Ovary (tissue), 7 donors: ENCODE measurements at regions not wholly inside any gene's neighbourhood (a gene's known extent, or its start where the extent isn't known, plus 50 kb on each side); places are given as distances from the start of the nearest gene placed in this dataset.

Source experiments
- DNase-seq, 5 donors: peaks; one replicate each; pipeline ENCODE4 v3.0.0-alpha.2; 2019 to 2020
- H3K27ac ChIP-seq, 2 donors: fragments of 200-600 bp; one replicate each; pipeline versions ENCODE4 v1.5.1 to v1.8.0; 2019 to 2022
- H3K27me3 ChIP-seq: fragments of 200-600 bp; one replicate; pipeline ENCODE4 v1.8.0; 2022
- H3K36me3 ChIP-seq: fragments of 200-600 bp; sonication (generic); one replicate; pipeline ENCODE4 v1.5.1; 2019
- H3K4me1 ChIP-seq: one replicate; pipeline ENCODE4 v1.8.1; 2013; ENCODE audit warnings: mild to moderate bottlenecking, moderate library complexity; ENCODE audit not compliant: insufficient read depth
- H3K4me3 ChIP-seq: fragments of 200-600 bp; sonication (generic); one replicate; pipeline ENCODE4 v1.5.1; 2017
- H3K9me3 ChIP-seq, 2 donors: fragments of 200-600 bp in 1 of 2; sonication (generic) in 1 of 2; one replicate each; pipeline versions ENCODE4 v1.5.1 to v1.8.1; 2013 to 2019; ENCODE audit warnings: mild to moderate bottlenecking in 1 of 2, moderate library complexity in 1 of 2
- CTCF ChIP-seq, 3 donors: fragments of 450-650 bp in 2 of 3; fragments of 200-600 bp in 1 of 3; IDR thresholded peaks; one replicate each; pipeline versions ENCODE4 v1.5.1 to v1.8.0; 2016 to 2022; ENCODE audit warnings: antibody characterized with exemption in 3 of 3, mild to moderate bottlenecking in 1 of 3
- EP300 ChIP-seq: sonication (generic); formaldehyde crosslinking; IDR thresholded peaks from one replicate; pipeline ENCODE4 v1.6.1; 2017; ENCODE audit warnings: antibody characterized with exemption
- POLR2A ChIP-seq: fragments of 450-650 bp; IDR thresholded peaks from one replicate; pipeline ENCODE4 v1.6.1; 2017; ENCODE audit warnings: antibody characterized with exemption, mild to moderate bottlenecking, moderate library complexity
- WGBS, 3 donors: extraction: QIAGEN DNeasy Blood & Tissue Kit in 1 of 3; methylation state at CpG; one replicate each; pipeline versions ENCODE4 v1.1.5 to v1.1.7; 2013 to 2017; 5-methylcytosine and 5-hydroxymethylcytosine counted together
- intact Hi-C, 4 donors: fragments of 100-400 bp; cut with DNase I; formaldehyde crosslinking; loops; one replicate each; pipeline versions ENCODE4 v1.11.0 to v1.15.1; 2022 to 2023
- donor health status: DM: no; HTN: no; CAD: no; lungs with moderate emphysema.
- donor health status: DM: no; HTN: no; CAD: no.
- donor health status: Bipolar disorder and iron deficiency.
- donor health status: DM: no; HTN: no; CAD: no.
- donor health status: DM: yes; HTN: yes; CAD: no.

DNA sequence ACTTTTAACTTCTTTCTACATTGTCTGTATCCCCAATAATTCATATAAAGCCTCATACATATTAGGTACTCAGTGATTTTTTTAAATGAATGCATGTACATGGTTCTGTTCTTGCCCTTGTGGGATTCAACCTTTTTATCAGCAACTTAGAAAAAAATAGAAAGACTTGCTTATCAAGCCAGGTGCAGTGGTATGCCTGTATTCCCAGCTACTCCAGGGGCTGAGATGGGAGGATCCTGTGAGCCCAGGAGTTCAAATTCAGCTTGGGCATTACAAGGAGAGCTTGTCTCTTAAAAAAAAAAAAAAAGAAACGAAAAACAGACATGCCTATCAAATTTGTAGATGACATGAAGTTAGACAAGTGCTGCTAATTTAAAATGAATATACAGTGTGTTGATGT lies 54.2 kb upstream of the MYCBP2 start:
- no peaks in the 10 kb centered on the region for H3K27me3 ChIP-seq
- WGBS, 3 donors: 65 to 76% (median 73%) methylated on average over 1 of the region's 1 CpG
- DNase-seq: no peak
- H3K4me3 ChIP-seq: no peak overlapping the region
- H3K36me3 ChIP-seq: no peaks in the 10 kb centered on the region
- H3K27ac ChIP-seq: no peak overlapping the region
- no peaks in the 10 kb centered on the region for H3K9me3 ChIP-seq
- intact Hi-C loops: no loop called here
- H3K4me1 ChIP-seq: no peaks in the 10 kb centered on the region
- TF ChIP-seq POLR2A (no peak), EP300 (no peak), CTCF (IDR thresholded peaks at IDR 0.05) (no peak)

DNA sequence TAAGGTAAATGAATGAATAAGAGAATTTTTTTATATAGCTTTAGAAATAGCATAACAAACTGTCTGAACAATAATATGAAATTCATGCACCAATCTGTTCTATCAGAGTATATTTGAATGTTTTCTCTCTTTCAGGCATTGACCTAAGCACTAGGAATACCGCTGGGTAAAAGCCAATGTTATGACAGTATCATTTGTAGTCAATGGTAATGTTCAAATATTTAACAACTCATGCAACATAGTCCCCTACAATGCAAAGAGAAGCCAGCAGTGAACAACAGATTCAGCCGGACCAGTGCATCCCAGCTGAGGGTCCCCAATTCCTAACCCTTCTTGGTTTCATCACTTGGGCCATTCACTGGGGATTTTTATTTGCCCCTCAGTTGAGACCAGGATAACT lies 52.6 kb upstream of the MYCBP2 start:
- TF ChIP-seq EP300 (no peak), POLR2A (no peak), CTCF (IDR thresholded peaks at IDR 0.05) (no peak)
- H3K9me3 ChIP-seq: no peaks in the 10 kb centered on the region
- H3K36me3 ChIP-seq: no peaks in the 10 kb centered on the region
- intact Hi-C loops: no loop called here
- H3K27me3 ChIP-seq: no peaks in the 10 kb centered on the region
- no peak for DNase-seq
- H3K4me1 ChIP-seq: no peaks in the 10 kb centered on the region
- H3K27ac ChIP-seq: no peak overlapping the region
- H3K4me3 ChIP-seq: no peak overlapping the region
- WGBS, 3 donors: 42 to 91% (median 87%) methylated on average over 2 of the region's 2 CpGs

DNA sequence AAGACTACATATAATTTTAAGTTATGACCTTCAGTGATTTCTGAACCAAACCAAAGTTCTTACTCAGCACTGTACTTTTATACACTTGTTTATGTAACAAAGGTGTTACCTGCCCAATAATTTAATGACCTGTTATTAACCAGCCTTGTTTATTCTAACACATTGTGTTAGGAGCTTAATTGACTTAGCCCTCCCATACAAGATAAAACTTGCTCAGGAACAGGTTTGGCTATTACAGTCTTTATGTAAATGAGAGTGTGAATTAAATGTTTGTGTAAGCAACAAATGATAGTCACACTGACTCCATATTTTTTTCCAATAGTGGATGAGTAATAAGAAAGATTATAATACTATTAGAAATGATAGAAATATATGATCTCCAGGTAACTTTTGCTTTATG lies 51.8 kb upstream of the MYCBP2 start:
- no peak overlapping the region for H3K27ac ChIP-seq
- no peaks in the 10 kb centered on the region for H3K36me3 ChIP-seq
- no peaks in the 10 kb centered on the region for H3K9me3 ChIP-seq
- TF ChIP-seq CTCF (IDR thresholded peaks at IDR 0.05): no peak
- no peak for TF ChIP-seq POLR2A
- no peak for TF ChIP-seq EP300
- H3K27me3 ChIP-seq: no peaks in the 10 kb centered on the region
- no peaks in the 10 kb centered on the region for H3K4me1 ChIP-seq
- DNase-seq: no peak
- intact Hi-C loops: no loop called here
- no peak overlapping the region for H3K4me3 ChIP-seq

DNA sequence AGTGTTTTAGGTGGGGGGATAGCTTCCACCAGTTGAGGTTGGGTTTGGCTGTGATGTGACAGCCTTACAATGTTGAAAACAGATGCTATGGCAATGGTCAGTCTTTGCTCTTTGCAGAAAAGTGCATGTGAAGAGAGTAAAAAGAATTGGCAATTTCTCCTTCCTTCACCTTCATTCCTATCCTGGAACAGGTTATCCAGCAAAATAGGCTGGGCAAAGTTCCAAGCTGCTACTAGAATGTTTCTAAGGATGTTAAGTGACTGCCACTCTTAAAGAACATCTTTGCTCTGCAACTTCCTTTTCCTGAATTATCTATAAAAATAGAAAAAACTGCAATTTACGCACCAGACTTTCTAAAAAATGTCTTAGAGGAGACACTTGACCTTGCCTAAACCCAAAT lies 50.1 kb upstream of the MYCBP2 start:
- TF ChIP-seq CTCF (IDR thresholded peaks at IDR 0.05): no peak
- intact Hi-C loops: no loop called here
- WGBS, 3 donors: 63 to 80% (median 80%) methylated on average over 1 of the region's 1 CpG
- Histone ChIP-seq H3K27me3 (no peaks in the 10 kb centered on the region), H3K9me3 (no peaks in the 10 kb centered on the region), H3K36me3 (no peaks in the 10 kb centered on the region), H3K4me1 (no peaks in the 10 kb centered on the region), H3K27ac (no peak overlapping the region), H3K4me3 (no peak overlapping the region)
- DNase-seq: no peak
